Right forelimb (tissue), 1 donor: ENCODE measurements at regions not wholly inside any gene's neighbourhood (a gene's known extent, or its start where the extent isn't known, plus 50 kb on each side); places are given as distances from the start of the nearest gene placed in this dataset.

Experiments
- DNase-seq: peaks from one replicate; pipeline ENCODE4 v3.0.0-alpha.2; 2018

DNA sequence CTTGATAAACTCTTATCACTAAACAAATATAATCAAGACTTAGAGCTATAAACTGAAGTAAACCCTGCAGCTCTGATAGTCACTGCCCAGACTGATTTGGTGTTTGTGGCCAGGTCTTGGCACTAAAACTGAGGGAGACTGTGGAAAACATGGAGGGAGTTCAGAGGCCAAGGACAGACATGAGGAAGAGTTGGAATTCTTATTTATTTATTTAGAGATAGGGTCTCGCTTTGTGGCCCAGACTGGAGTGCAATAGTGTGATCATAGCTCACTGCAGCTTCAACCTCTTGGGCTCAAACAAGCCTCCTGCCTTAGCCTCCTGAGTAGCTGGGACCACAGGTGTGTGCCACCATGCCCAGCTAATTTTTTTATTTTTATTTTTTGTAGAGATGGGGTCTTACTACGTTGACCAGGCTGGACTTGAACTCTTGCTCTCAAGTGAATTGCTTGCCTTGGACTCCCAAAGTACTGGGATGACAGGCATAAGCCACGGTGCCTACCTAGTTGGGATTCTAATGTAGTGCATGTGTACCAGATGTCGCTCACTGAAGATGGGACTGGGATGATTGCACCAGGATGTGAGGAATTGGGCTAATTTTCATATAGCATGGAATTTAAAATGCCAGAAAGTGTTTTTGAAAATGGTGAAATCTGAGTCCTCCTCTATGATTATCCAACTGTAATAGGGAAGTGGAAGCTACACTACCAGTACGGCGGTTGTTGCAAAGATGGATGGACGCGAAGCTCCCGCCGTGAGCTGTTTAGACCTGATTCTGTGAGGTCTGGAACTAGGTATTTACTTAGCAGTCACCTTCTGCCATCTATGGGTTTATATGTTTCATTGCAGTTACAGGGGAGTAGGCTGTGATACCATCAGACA, 52.7 kb upstream of the CTLA4 start:
- DNase-seq, result peak; percentile 54

DNA sequence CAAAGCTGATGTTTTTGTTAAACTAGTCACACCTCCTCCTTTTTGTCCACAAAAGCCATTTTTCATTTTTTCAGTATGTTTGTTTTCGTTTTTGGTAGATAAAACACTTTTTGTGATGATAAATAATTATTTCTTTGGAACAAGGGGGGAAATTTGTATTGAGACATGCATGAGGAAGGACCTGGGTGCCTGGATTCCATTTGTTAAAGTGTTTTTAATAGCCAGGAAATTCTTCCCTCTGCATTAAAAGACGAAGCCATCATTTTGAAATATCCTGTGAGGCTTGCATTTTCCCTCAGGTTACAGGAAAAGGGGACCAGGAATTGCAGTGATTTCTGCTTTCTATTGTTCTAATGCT, 52.1 kb upstream of the CTLA4 start:
- DNase-seq, result no peak

DNA sequence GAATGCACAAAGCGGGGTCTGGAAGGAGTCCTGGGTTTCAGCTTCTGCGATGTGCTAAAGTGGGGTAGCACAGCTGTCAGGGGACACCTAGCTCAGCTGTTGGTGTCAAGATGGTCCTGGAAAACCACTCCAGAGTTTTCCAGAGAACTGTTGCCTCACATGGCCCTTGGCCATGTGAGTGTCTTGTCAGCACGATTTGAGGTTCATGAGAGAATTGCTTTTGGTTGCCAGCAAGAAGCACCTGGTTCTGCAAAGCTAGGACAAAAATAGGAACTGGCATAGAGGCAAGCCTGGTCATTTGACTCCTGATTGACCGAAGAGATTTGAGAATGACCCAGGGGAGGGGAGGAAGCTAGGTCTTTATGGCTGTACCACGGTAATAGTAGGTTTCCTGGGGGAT, 50.4 kb upstream of the CTLA4 start:
- DNase-seq, result no peak
